ENCODE measurements at regions not wholly inside any gene's neighbourhood (a gene's known extent, or its start where the extent isn't known, plus 50 kb on each side); places are given as distances from the start of the nearest gene placed in this dataset.
A peak's percentile ranks its signal among the peaks of the same experiment; 100 is the strongest.

- in situ Hi-C loops (cut with HindIII; ENCODE audit: low pct_ligation_motif_present, low pct_unique_long_range_greater_than_20kb, low sequenced_read_pairs) = no loop called here
- no peak for DNase-seq
These were observed 245.8 kb downstream of the MTRR start for GRCh38 chr5:8114597-8115266.

- no peak for DNase-seq
- in situ Hi-C loops (cut with HindIII; ENCODE audit: low pct_ligation_motif_present, low pct_unique_long_range_greater_than_20kb, low sequenced_read_pairs) = no loop called here
These were observed 254.6 kb downstream of the MTRR start for GRCh38 chr5:8123559-8123958.

- DNase-seq = no peak
- in situ Hi-C loops (cut with HindIII; ENCODE audit: low pct_ligation_motif_present, low pct_unique_long_range_greater_than_20kb, low sequenced_read_pairs) = no loop called here
These were observed 265.7 kb downstream of the MTRR start for GRCh38 chr5:8134609-8135008.

GRCh38 chr5:8135742-8136141 is 266.8 kb downstream of the MTRR start:
- DNase-seq = no peak
- in situ Hi-C loops (cut with HindIII; ENCODE audit: low pct_ligation_motif_present, low pct_unique_long_range_greater_than_20kb, low sequenced_read_pairs) = no loop called here

- in situ Hi-C loops (cut with HindIII; ENCODE audit: low pct_ligation_motif_present, low pct_unique_long_range_greater_than_20kb, low sequenced_read_pairs) = no loop called here
- DNase-seq = no peak
These were observed 267.3 kb downstream of the MTRR start for GRCh38 chr5:8136271-8136670.

GRCh38 chr5:8137941-8138550 is 269.1 kb downstream of the MTRR start:
- in situ Hi-C loops (cut with HindIII; ENCODE audit: low pct_ligation_motif_present, low pct_unique_long_range_greater_than_20kb, low sequenced_read_pairs) = no loop called here
- DNase-seq = no peak

GRCh38 chr5:8138884-8139283 is 269.9 kb downstream of the MTRR start:
- no peak for DNase-seq
- in situ Hi-C loops (cut with HindIII; ENCODE audit: low pct_ligation_motif_present, low pct_unique_long_range_greater_than_20kb, low sequenced_read_pairs) = no loop called here

- DNase-seq = no peak
- in situ Hi-C loops (cut with HindIII; ENCODE audit: low pct_ligation_motif_present, low pct_unique_long_range_greater_than_20kb, low sequenced_read_pairs) = no loop called here
These were observed 281.8 kb downstream of the MTRR start for GRCh38 chr5:8150791-8151190.

GRCh38 chr5:8156706-8157105 is 287.8 kb downstream of the MTRR start:
- no peak for DNase-seq
- in situ Hi-C loops (cut with HindIII; ENCODE audit: low pct_ligation_motif_present, low pct_unique_long_range_greater_than_20kb, low sequenced_read_pairs) = no loop called here

GRCh38 chr5:8157320-8157822 is 288.4 kb downstream of the MTRR start:
- in situ Hi-C loops (cut with HindIII; ENCODE audit: low pct_ligation_motif_present, low pct_unique_long_range_greater_than_20kb, low sequenced_read_pairs) = no loop called here
- no peak for DNase-seq

GRCh38 chr5:8176101-8176693 is 307.2 kb downstream of the MTRR start:
- no peak for DNase-seq
- in situ Hi-C loops (cut with HindIII; ENCODE audit: low pct_ligation_motif_present, low pct_unique_long_range_greater_than_20kb, low sequenced_read_pairs) = no loop called here

- peak; percentile 47 for DNase-seq
- in situ Hi-C loops (cut with HindIII; ENCODE audit: low pct_ligation_motif_present, low pct_unique_long_range_greater_than_20kb, low sequenced_read_pairs) = no loop called here
These were observed 315.6 kb downstream of the MTRR start for GRCh38 chr5:8184455-8185063.

GRCh38 chr5:8185852-8186251 is 316.9 kb downstream of the MTRR start:
- in situ Hi-C loops (cut with HindIII; ENCODE audit: low pct_ligation_motif_present, low pct_unique_long_range_greater_than_20kb, low sequenced_read_pairs) = no loop called here

GRCh38 chr5:8188874-8189565 is 320.1 kb downstream of the MTRR start:
- in situ Hi-C loops (cut with HindIII; ENCODE audit: low pct_ligation_motif_present, low pct_unique_long_range_greater_than_20kb, low sequenced_read_pairs) = no loop called here
- no peak for DNase-seq

More at GRCh38 chr5:8185852-8186251, 316.9 kb downstream of the MTRR start:
- no peak for DNase-seq

- in situ Hi-C loops (cut with HindIII; ENCODE audit: low pct_ligation_motif_present, low pct_unique_long_range_greater_than_20kb, low sequenced_read_pairs) = no loop called here
- DNase-seq = no peak
These were observed 323.9 kb downstream of the MTRR start for GRCh38 chr5:8192840-8193239.

- in situ Hi-C loops (cut with HindIII; ENCODE audit: low pct_ligation_motif_present, low pct_unique_long_range_greater_than_20kb, low sequenced_read_pairs) = no loop called here
- no peak for DNase-seq
These were observed 327.1 kb downstream of the MTRR start for GRCh38 chr5:8196061-8196460.

GRCh38 chr5:8208307-8208706 is 339.4 kb downstream of the MTRR start:
- in situ Hi-C loops (cut with HindIII; ENCODE audit: low pct_ligation_motif_present, low pct_unique_long_range_greater_than_20kb, low sequenced_read_pairs) = no loop called here

GRCh38 chr5:8209500-8209899 is 340.6 kb downstream of the MTRR start:
- DNase-seq = no peak
- in situ Hi-C loops (cut with HindIII; ENCODE audit: low pct_ligation_motif_present, low pct_unique_long_range_greater_than_20kb, low sequenced_read_pairs) = no loop called here

More at GRCh38 chr5:8208307-8208706, 339.4 kb downstream of the MTRR start:
- no peak for DNase-seq

GRCh38 chr5:8213701-8214240 is 344.8 kb downstream of the MTRR start:
- no peak for DNase-seq
- in situ Hi-C loops (cut with HindIII; ENCODE audit: low pct_ligation_motif_present, low pct_unique_long_range_greater_than_20kb, low sequenced_read_pairs) = no loop called here

Measured in ACHN (cell line).